AG04449 (cell line): ENCODE measurements at regions not wholly inside any gene's neighbourhood (a gene's known extent, or its start where the extent isn't known, plus 50 kb on each side); places are given as distances from the start of the nearest gene placed in this dataset.

Experiments used
- CTCF ChIA-PET: fragments of 350-600 bp; formaldehyde crosslinking; extraction: SDS; loops from one replicate; lab custom pipeline; 2021; ENCODE audit warnings: antibody characterized with exemption; lab: Yijun Ruan, JAX
- POLR2A ChIA-PET: fragments of 400-600, 350-600 bp; formaldehyde crosslinking; extraction: SDS; loops from one replicate; lab custom pipeline; 2020; ENCODE audit warnings: antibody characterized with exemption, inconsistent platforms; lab: Yijun Ruan, JAX
- DNase-seq: peaks from one replicate; pipeline ENCODE4 v3.0.0-alpha.2; 2010; ENCODE audit warnings: low read depth, low spot score
- H3K4me3 ChIP-seq: 2 replicates; pipeline ENCODE4 v1.5.1; 2011; ENCODE audit warnings: low read depth, mild to moderate bottlenecking, control low read depth, low read length
- CTCF ChIP-seq: IDR thresholded peaks from one replicate; pipeline ENCODE4 v1.5.1; 2011; ENCODE audit warnings: mild to moderate bottlenecking, moderate library complexity, low read length, control low read depth, inconsistent platforms; ENCODE audit not compliant: insufficient read depth; ENCODE audit errors: missing control alignments

GRCh38 chr1:235018720-235019444, 109.8 kb downstream of the TOMM20 start:
- no peak overlapping the region for H3K4me3 ChIP-seq
- CTCF ChIA-PET: interaction anchor here (0.6 to 1.5 kb wide), 3 partner anchors 51 to 573 kb away, joined by 3 to 5 read pairs (median 3); no protein-coding TSS in a partner anchor
- no peak for TF ChIP-seq CTCF
- POLR2A ChIA-PET: interaction anchor here (0.7 to 1.1 kb wide), 3 partner anchors 31 to 94 kb away, joined by 3 to 5 read pairs (median 4); no protein-coding TSS in a partner anchor
- DNase-seq: no peak

GRCh38 chr1:235018161-235018560, 110.5 kb downstream of the TOMM20 start:
- H3K4me3 ChIP-seq: no peak overlapping the region
- CTCF ChIA-PET: interaction anchor here (1.0 to 1.5 kb wide), 3 partner anchors 17 to 65 kb away, joined by 3 to 5 read pairs (median 3); no protein-coding TSS in a partner anchor
- DNase-seq: peak; percentile 95
- POLR2A ChIA-PET: interaction anchor here (0.7 to 1.8 kb wide), 5 partner anchors 21 to 294 kb away, joined by 3 to 5 read pairs (median 4); no protein-coding TSS in a partner anchor
- TF ChIP-seq CTCF: no peak

- no peak overlapping the region for H3K4me3 ChIP-seq
- POLR2A ChIA-PET: interaction anchor here (0.6 to 1.8 kb wide), 5 partner anchors 21 to 522 kb away, joined by 3 to 5 read pairs (median 4); no protein-coding TSS in a partner anchor
- no peak for DNase-seq
- CTCF ChIA-PET: interaction anchor here (0.8 to 1.5 kb wide), 3 partner anchors 17 to 66 kb away, joined by 3 read pairs; no protein-coding TSS in a partner anchor
- no peak for TF ChIP-seq CTCF
These were observed 110.9 kb downstream of the TOMM20 start for GRCh38 chr1:235017719-235018118.

GRCh38 chr1:235017191-235017590, 111.4 kb downstream of the TOMM20 start:
- CTCF ChIA-PET: interaction anchor here (0.8 to 1.0 kb wide), 2 partner anchors 18 to 67 kb away, joined by 3 read pairs; no protein-coding TSS in a partner anchor
- H3K4me3 ChIP-seq: no peak overlapping the region
- DNase-seq: no peak
- POLR2A ChIA-PET: interaction anchor here (0.6 to 1.8 kb wide), 4 partner anchors 31 to 521 kb away, joined by 3 to 5 read pairs (median 4); no protein-coding TSS in a partner anchor
- TF ChIP-seq CTCF: no peak

GRCh38 chr1:235015291-235015985, 113.2 kb downstream of the TOMM20 start:
- no peak for TF ChIP-seq CTCF
- no peak for DNase-seq
- CTCF ChIA-PET: interaction anchor here (0.7 kb wide), 1 partner anchor 67 kb away, joined by 3 read pairs; no protein-coding TSS in a partner anchor
- POLR2A ChIA-PET: interaction anchor here (1.8 kb wide), 1 partner anchor 55 kb away, joined by 4 read pairs; no protein-coding TSS in a partner anchor
- no peak overlapping the region for H3K4me3 ChIP-seq

GRCh38 chr1:235014756-235015155, 113.9 kb downstream of the TOMM20 start:
- ChIA-PET CTCF (no interaction called here), POLR2A (no interaction called here)
- H3K4me3 ChIP-seq: no peak overlapping the region
- TF ChIP-seq CTCF: no peak
- DNase-seq: no peak
